Panc1 (cell line): ENCODE measurements at regions not wholly inside any gene's neighbourhood (a gene's known extent, or its start where the extent isn't known, plus 50 kb on each side); places are given as distances from the start of the nearest gene placed in this dataset.

Source experiments
- ATAC-seq: fragments of 200-7000 bp; cut with Tn5 transposase; 2 replicates; pipeline ENCODE4 v1.9.1; 2020; ENCODE audit warnings: mild to moderate bottlenecking, moderate library complexity
- BruUV-seq: library from RNA; stranded (reverse); fragments of 400-500 nt; replicated peaks from 2 replicates; lab custom pipeline; 2021; lab: Mats Ljungman, UMichigan
- CTCF ChIA-PET: fragments of 300-600 bp; sonication (Branson Sonifier 250); formaldehyde crosslinking; loops from one replicate; lab custom pipeline; 2022; ENCODE audit warnings: antibody characterized with exemption; lab: Charles Lee
- POLR2A ChIA-PET: fragments of 300-600 bp; sonication (Branson Sonifier 250); formaldehyde crosslinking; loops from one replicate; lab custom pipeline; 2022; ENCODE audit warnings: antibody characterized with exemption; lab: Charles Lee
- DNase-seq: peaks from one replicate; pipeline ENCODE4 v3.0.0-alpha.2; 2010; ENCODE audit warnings: low read depth, low spot score
- H3K27ac ChIP-seq: 2 replicates; pipeline ENCODE4 v1.5.1; 2011; ENCODE audit warnings: mild to moderate bottlenecking, low read length, inconsistent platforms
- H3K27me3 ChIP-seq: fragments of 200-500 bp; sonication (Bioruptor generic); 2 replicates; pipeline ENCODE4 v1.6.0; 2014; ENCODE audit warnings: low read length, inconsistent platforms; ENCODE audit not compliant: control insufficient read depth, insufficient read depth
- H3K36me3 ChIP-seq: fragments of 200-500 bp; sonication (Bioruptor generic); 2 replicates; pipeline ENCODE4 v1.5.1; 2014; ENCODE audit warnings: inconsistent platforms, mild to moderate bottlenecking, low read length, moderate library complexity; ENCODE audit not compliant: control insufficient read depth, insufficient read depth
- H3K4me1 ChIP-seq: 2 replicates; pipeline ENCODE4 v1.5.1; 2011; ENCODE audit warnings: inconsistent platforms, mild to moderate bottlenecking, low read length, moderate library complexity; ENCODE audit not compliant: control insufficient read depth, insufficient read depth
- H3K4me3 ChIP-seq, 2 experiments: 2 replicates each; pipeline ENCODE4 v1.5.1; 2011 to 2012; ENCODE audit warnings: low read depth in 2 of 2, low read length in 2 of 2, mild to moderate bottlenecking in 2 of 2, inconsistent platforms in 1 of 2, moderate library complexity in 1 of 2
- H3K9me3 ChIP-seq: fragments of 200-500 bp; sonication (Bioruptor generic); 2 replicates; pipeline ENCODE4 v1.5.1; 2014; ENCODE audit warnings: low read depth, mild to moderate bottlenecking, inconsistent platforms, low read length, moderate library complexity; ENCODE audit not compliant: control insufficient read depth, insufficient read depth
- REST ChIP-seq, 2 experiments: IDR thresholded peaks; 2 replicates each; pipeline ENCODE4 v1.6.1; 2011 to 2012; ENCODE audit warnings: low read depth in 2 of 2, control low read depth in 1 of 2, low read length in 1 of 2, mild to moderate bottlenecking in 1 of 2, moderate library complexity in 1 of 2; ENCODE audit not compliant: insufficient read depth in 1 of 2
- TCF7L2 ChIP-seq: IDR thresholded peaks from 2 replicates; pipeline ENCODE4 v1.6.1; 2011; ENCODE audit warnings: mild to moderate bottlenecking, low read depth, low read length, inconsistent platforms
- in situ Hi-C: cut with HindIII; loops from 2 replicates; pipeline ENCODE4 v1.10.0; 2016; ENCODE audit warnings: low sequenced_read_pairs, low pct_unique_long_range_greater_than_20kb
- intact Hi-C: fragments of 100-400 bp; cut with micrococcal nuclease; formaldehyde crosslinking; loops from one replicate; pipeline ENCODE4 v1.10.0; 2022; ENCODE audit not compliant: unreplicated experiment

- H3K9me3 ChIP-seq = no peaks in the 10 kb centered on the region; the same call in 1 of the 2 replicates
- BruUV-seq = no TSS peak
- intact Hi-C loops (no loop called here), in situ Hi-C loops (no loop called here)
- no peak for DNase-seq
- H3K4me1 ChIP-seq = no peaks in the 10 kb centered on the region
- no peak overlapping the region for H3K4me3 ChIP-seq
- CTCF ChIA-PET = no interaction called here
- POLR2A ChIA-PET = no interaction called here
- H3K36me3 ChIP-seq = no peaks in the 10 kb centered on the region
- no peak for TF ChIP-seq REST (IDR thresholded peaks at IDR 0.05; ENCODE audit: insufficient read depth in 1 of 2, low read depth in 2 of 2, low read length in 1 of 2)
- TF ChIP-seq TCF7L2 = no peak
- H3K27me3 ChIP-seq = no peaks in the 10 kb centered on the region
- no peak overlapping the region for H3K27ac ChIP-seq
- no peak for ATAC-seq
These were observed 688.0 kb upstream of the SEMA6A start for GRCh38 chr5:117262572-117263131.

GRCh38 chr5:117261948-117262571, 687.4 kb upstream of the SEMA6A start:
- in situ Hi-C loops = no loop called here
- Histone ChIP-seq H3K9me3 (no peaks in the 10 kb centered on the region; the same call in 1 of the 2 replicates), H3K36me3 (no peaks in the 10 kb centered on the region), H3K4me3 (no peak overlapping the region), H3K4me1 (no peaks in the 10 kb centered on the region), H3K27me3 (no peaks in the 10 kb centered on the region), H3K27ac (no peak overlapping the region)
- ChIA-PET POLR2A (no interaction called here), CTCF (no interaction called here)
- DNase-seq (no peak), ATAC-seq (no peak)
- no peak for TF ChIP-seq REST (IDR thresholded peaks at IDR 0.05; ENCODE audit: insufficient read depth in 1 of 2, low read depth in 2 of 2, low read length in 1 of 2)
- TF ChIP-seq TCF7L2 = no peak
- intact Hi-C loops = no loop called here
- BruUV-seq = no TSS peak
